Upper lobe of left lung (tissue), 4 donors: ENCODE measurements at regions not wholly inside any gene's neighbourhood (a gene's known extent, or its start where the extent isn't known, plus 50 kb on each side); places are given as distances from the start of the nearest gene placed in this dataset.

Experiments
- CTCF ChIP-seq, 6 experiments: fragments of 450-650 bp in 4 of 6; fragments of 200-600 bp in 2 of 6; sonication (generic) in 2 of 6; IDR thresholded peaks; one replicate each; pipeline ENCODE4 v1.5.1; 2016 to 2019; ENCODE audit warnings: antibody characterized with exemption in 6 of 6
- EP300 ChIP-seq, 4 donors: sonication (generic); formaldehyde crosslinking; IDR thresholded peaks; one replicate each; pipeline ENCODE4 v1.5.1; 2017; ENCODE audit warnings: antibody characterized with exemption in 4 of 4, control low read depth in 2 of 4
- POLR2A ChIP-seq, 4 donors: fragments of 450-650 bp; IDR thresholded peaks; one replicate each; pipeline ENCODE4 v1.5.1; 2016 to 2017; ENCODE audit warnings: antibody characterized with exemption in 4 of 4, mild to moderate bottlenecking in 2 of 4
- POLR2AphosphoS5 ChIP-seq, 2 donors: sonication (generic); formaldehyde crosslinking; IDR thresholded peaks; one replicate each; pipeline ENCODE4 v1.5.1; 2017; ENCODE audit warnings: antibody characterized with exemption in 2 of 2

- TF ChIP-seq CTCF (IDR thresholded peaks at IDR 0.05) (no peak), POLR2AphosphoS5 (IDR thresholded peaks at IDR 0.05) (no peak), POLR2A (IDR thresholded peaks at IDR 0.05) (no peak), EP300 (IDR thresholded peaks at IDR 0.05) (no peak)
These were observed 912.3 kb downstream of the KCNJ2 start for GRCh38 chr17:71081666-71082065.
